Frontal cortex (tissue), 3 donors: ENCODE measurements at regions not wholly inside any gene's neighbourhood (a gene's known extent, or its start where the extent isn't known, plus 50 kb on each side); places are given as distances from the start of the nearest gene placed in this dataset.
"Not testable (repeated sequence)": the region's sequence is repeated elsewhere in the genome, so short reads cannot be mapped to it uniquely, and the experiment has no call there.

ENCODE experiments used
- DNase-seq, 2 donors: peaks; one replicate each; pipeline ENCODE4 v3.0.0; 2012; ENCODE audit warnings: low spot score in 2 of 2
- FAIRE-seq: peaks from 2 replicates; lab custom pipeline; 2012; peaks lifted over from hg19 to GRCh38; lab: Jason Lieb, UNC
- donor health status: control.
- donor health status: control.
- donor health status: control.

- FAIRE-seq, DNase-seq: not testable (repeated sequence)
Observed at GRCh38 chr4:186363038-186363437, 97.0 kb downstream of the F11 start.

- FAIRE-seq (no peak), DNase-seq (no peak)
Observed at GRCh38 chr4:186360551-186360950, 94.6 kb downstream of the F11 start.

GRCh38 chr4:186351668-186352194 is 85.7 kb downstream of the F11 start:
- no peak for FAIRE-seq
- no peak for DNase-seq

GRCh38 chr4:186348433-186348832 is 82.4 kb downstream of the F11 start:
- FAIRE-seq (no peak), DNase-seq (no peak)

- DNase-seq = no peak
- FAIRE-seq = no peak
Observed at GRCh38 chr4:186347743-186348142, 81.8 kb downstream of the F11 start.

- FAIRE-seq (no peak), DNase-seq (no peak)
Observed at GRCh38 chr4:186345184-186345583, 79.2 kb downstream of the F11 start.

GRCh38 chr4:186342582-186342981 is 76.6 kb downstream of the F11 start:
- FAIRE-seq = no peak
- DNase-seq = no peak

GRCh38 chr4:186341655-186342054 is 75.7 kb downstream of the F11 start:
- FAIRE-seq (no peak), DNase-seq (no peak)
